PC-3 (cell line): ENCODE measurements at regions not wholly inside any gene's neighbourhood (a gene's known extent, or its start where the extent isn't known, plus 50 kb on each side); places are given as distances from the start of the nearest gene placed in this dataset.

ENCODE experiments used
- EZH2 ChIP-seq: fragments of 300-600 bp; sonication (generic); IDR thresholded peaks from one replicate; pipeline ENCODE4 v1.6.1; 2017; ENCODE audit warnings: antibody characterized with exemption, mild to moderate bottlenecking, low read length; ENCODE audit not compliant: unreplicated experiment
- TF ChIP-seq, protein P1 (sequence below): fragments of 300-600 bp; sonication (generic); conservative IDR thresholded peaks from 2 replicates; pipeline ENCODE4 v1.5.1; 2017; ENCODE audit warnings: antibody characterized with exemption, low read depth, mild to moderate bottlenecking, low read length

DNA sequence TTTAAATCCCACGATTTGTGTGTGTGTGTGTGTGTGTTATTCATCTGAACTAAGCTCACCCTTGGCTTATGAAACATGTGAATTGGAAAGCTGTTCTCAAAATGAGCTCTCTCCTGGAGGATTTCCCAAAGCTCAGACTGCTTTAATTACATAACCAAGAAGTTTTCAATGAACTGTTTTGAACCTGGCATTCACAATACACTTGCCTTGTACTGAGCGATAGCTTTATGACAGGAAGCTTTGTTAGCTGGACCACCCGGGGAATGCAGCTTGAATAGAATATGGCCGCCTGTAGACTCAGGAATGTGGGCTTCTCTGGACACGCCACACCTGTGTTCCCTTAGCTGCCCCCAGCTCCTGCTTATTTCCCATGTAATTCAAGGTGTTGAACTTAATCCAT lies 71.4 kb upstream of the PREP start:
- TF ChIP-seq, protein P1, sequence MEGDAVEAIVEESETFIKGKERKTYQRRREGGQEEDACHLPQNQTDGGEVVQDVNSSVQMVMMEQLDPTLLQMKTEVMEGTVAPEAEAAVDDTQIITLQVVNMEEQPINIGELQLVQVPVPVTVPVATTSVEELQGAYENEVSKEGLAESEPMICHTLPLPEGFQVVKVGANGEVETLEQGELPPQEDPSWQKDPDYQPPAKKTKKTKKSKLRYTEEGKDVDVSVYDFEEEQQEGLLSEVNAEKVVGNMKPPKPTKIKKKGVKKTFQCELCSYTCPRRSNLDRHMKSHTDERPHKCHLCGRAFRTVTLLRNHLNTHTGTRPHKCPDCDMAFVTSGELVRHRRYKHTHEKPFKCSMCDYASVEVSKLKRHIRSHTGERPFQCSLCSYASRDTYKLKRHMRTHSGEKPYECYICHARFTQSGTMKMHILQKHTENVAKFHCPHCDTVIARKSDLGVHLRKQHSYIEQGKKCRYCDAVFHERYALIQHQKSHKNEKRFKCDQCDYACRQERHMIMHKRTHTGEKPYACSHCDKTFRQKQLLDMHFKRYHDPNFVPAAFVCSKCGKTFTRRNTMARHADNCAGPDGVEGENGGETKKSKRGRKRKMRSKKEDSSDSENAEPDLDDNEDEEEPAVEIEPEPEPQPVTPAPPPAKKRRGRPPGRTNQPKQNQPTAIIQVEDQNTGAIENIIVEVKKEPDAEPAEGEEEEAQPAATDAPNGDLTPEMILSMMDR = no peak
- TF ChIP-seq EZH2 = no peak
